ENCODE measurements at regions not wholly inside any gene's neighbourhood (a gene's known extent, or its start where the extent isn't known, plus 50 kb on each side); places are given as distances from the start of the nearest gene placed in this dataset.

GRCh38 chr18:25896956-25897355, 193.5 kb downstream of the SS18 start:
- TF ChIP-seq CTCF (IDR thresholded peaks at IDR 0.05) (no peak), MAFK (IDR thresholded peaks at IDR 0.05; ENCODE audit: partially characterized antibody) (no peak), MAX (IDR thresholded peaks at IDR 0.05) (no peak), FOSL2 (IDR thresholded peaks at IDR 0.05) (no peak), FOSL2 (CRISPR knock-in tag; IDR thresholded peaks at IDR 0.05) (no peak)

Data from A549 (cell line).